NB4 (cell line): ENCODE measurements at regions not wholly inside any gene's neighbourhood (a gene's known extent, or its start where the extent isn't known, plus 50 kb on each side); places are given as distances from the start of the nearest gene placed in this dataset.
"Not testable (repeated sequence)": the region's sequence is repeated elsewhere in the genome, so short reads cannot be mapped to it uniquely, and the experiment has no call there.

Experiments
- POLR2A ChIP-seq: IDR thresholded peaks from 2 replicates; pipeline ENCODE4 v1.6.1; 2011; ENCODE audit warnings: mild to moderate bottlenecking; ENCODE audit not compliant: insufficient read length; ENCODE audit errors: extremely low read depth
- TF ChIP-seq, protein P1 (sequence below): IDR thresholded peaks from 2 replicates; pipeline ENCODE4 v1.6.1; 2011; ENCODE audit warnings: low read depth, low read length
- TF ChIP-seq, protein P2 (sequence below): IDR thresholded peaks from one replicate; pipeline ENCODE4 v1.5.1; 2012; ENCODE audit warnings: low read depth, low read length

DNA sequence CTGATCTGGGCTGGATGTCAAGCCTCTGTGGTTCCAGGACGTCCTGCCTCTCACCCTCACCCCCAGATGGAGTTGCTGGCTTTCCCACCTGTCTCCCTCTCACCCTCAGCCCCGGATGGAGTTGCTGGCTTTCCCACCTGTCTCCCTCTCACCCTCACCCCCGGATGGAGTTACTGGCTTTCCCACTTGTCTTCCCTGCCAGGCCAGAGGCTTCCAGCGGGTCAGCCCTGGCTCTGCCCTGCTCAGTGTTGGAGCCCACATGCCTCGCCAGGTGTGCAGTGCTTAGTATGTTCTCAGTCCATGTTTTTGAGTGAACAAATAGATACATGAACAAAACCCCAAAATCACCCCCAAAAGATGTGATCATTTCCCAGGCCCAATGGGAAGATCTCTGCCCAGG, 127.6 kb downstream of the LRRC37A3 start:
- TF ChIP-seq POLR2A = not testable (repeated sequence)
- TF ChIP-seq, protein P1, sequence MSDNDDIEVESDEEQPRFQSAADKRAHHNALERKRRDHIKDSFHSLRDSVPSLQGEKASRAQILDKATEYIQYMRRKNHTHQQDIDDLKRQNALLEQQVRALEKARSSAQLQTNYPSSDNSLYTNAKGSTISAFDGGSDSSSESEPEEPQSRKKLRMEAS = not testable (repeated sequence)
- TF ChIP-seq, protein P2, sequence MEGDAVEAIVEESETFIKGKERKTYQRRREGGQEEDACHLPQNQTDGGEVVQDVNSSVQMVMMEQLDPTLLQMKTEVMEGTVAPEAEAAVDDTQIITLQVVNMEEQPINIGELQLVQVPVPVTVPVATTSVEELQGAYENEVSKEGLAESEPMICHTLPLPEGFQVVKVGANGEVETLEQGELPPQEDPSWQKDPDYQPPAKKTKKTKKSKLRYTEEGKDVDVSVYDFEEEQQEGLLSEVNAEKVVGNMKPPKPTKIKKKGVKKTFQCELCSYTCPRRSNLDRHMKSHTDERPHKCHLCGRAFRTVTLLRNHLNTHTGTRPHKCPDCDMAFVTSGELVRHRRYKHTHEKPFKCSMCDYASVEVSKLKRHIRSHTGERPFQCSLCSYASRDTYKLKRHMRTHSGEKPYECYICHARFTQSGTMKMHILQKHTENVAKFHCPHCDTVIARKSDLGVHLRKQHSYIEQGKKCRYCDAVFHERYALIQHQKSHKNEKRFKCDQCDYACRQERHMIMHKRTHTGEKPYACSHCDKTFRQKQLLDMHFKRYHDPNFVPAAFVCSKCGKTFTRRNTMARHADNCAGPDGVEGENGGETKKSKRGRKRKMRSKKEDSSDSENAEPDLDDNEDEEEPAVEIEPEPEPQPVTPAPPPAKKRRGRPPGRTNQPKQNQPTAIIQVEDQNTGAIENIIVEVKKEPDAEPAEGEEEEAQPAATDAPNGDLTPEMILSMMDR = not testable (repeated sequence)
